ENCODE measurements at regions not wholly inside any gene's neighbourhood (a gene's known extent, or its start where the extent isn't known, plus 50 kb on each side); places are given as distances from the start of the nearest gene placed in this dataset.

DNA sequence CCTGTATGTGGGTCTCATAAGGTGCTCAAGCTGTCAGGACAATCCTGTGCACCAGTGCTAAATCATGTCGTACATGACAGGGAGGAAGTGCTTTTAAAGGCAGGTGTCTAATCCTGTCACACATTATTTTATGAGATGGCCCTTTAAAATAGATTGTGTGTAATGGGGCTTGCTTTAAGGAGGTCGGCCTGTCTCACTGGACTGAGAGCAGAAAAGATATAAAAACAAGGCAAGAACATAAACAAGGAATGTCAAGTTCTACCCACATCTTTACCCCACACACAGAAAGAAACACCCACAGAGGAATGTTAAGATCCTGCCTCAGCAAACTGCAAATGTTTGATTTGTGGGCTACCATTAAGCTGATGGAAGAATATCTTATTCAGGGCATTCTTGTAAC, 279.0 kb downstream of the FOXA2 start:
- no peak for DNase-seq
- Histone ChIP-seq H3K4me3 (no peak overlapping the region), H3K4me1 (no peaks in the 10 kb centered on the region), H3K27me3 (no peaks in the 10 kb centered on the region), H3K27ac (no peak overlapping the region), H3K36me3 (no peaks in the 10 kb centered on the region), H3K9me3 (no peaks in the 10 kb centered on the region)
- TF ChIP-seq, protein P1, sequence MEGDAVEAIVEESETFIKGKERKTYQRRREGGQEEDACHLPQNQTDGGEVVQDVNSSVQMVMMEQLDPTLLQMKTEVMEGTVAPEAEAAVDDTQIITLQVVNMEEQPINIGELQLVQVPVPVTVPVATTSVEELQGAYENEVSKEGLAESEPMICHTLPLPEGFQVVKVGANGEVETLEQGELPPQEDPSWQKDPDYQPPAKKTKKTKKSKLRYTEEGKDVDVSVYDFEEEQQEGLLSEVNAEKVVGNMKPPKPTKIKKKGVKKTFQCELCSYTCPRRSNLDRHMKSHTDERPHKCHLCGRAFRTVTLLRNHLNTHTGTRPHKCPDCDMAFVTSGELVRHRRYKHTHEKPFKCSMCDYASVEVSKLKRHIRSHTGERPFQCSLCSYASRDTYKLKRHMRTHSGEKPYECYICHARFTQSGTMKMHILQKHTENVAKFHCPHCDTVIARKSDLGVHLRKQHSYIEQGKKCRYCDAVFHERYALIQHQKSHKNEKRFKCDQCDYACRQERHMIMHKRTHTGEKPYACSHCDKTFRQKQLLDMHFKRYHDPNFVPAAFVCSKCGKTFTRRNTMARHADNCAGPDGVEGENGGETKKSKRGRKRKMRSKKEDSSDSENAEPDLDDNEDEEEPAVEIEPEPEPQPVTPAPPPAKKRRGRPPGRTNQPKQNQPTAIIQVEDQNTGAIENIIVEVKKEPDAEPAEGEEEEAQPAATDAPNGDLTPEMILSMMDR (IDR thresholded peaks at IDR 0.05), result no peak
- no peak for TF ChIP-seq POLR2A (IDR thresholded peaks at IDR 0.05)
- intact Hi-C loops (cut with DNase I; ENCODE audit: low total_unique reads), result no loop called here

DNA sequence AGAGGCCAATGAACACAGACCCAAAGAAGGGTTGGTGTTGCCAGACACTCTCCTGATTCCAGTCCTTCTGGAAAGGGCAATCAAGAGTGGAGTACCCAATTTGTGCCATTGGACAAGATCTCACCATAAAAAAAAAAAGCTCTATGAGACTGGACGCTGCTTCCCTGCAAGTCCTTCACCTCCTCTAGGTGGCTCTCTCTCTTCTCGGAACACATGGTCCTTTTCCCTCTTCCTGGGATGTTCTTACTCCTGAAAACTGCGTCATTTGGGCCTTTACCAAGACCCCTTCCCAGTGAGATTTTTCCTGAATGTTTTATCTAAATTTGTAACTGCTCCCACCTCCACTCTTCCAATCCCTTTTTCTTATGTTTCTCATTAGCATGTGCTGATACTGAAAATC, 280.8 kb downstream of the FOXA2 start:
- Histone ChIP-seq H3K4me3 (no peak overlapping the region), H3K36me3 (no peaks in the 10 kb centered on the region), H3K4me1 (no peaks in the 10 kb centered on the region), H3K27me3 (no peaks in the 10 kb centered on the region), H3K9me3 (no peaks in the 10 kb centered on the region), H3K27ac (no peak overlapping the region)
- intact Hi-C loops (cut with DNase I; ENCODE audit: low total_unique reads), result no loop called here
- DNase-seq, result no peak
- TF ChIP-seq, protein P1 (IDR thresholded peaks at IDR 0.05), result no peak
- TF ChIP-seq POLR2A (IDR thresholded peaks at IDR 0.05), result no peak

DNA sequence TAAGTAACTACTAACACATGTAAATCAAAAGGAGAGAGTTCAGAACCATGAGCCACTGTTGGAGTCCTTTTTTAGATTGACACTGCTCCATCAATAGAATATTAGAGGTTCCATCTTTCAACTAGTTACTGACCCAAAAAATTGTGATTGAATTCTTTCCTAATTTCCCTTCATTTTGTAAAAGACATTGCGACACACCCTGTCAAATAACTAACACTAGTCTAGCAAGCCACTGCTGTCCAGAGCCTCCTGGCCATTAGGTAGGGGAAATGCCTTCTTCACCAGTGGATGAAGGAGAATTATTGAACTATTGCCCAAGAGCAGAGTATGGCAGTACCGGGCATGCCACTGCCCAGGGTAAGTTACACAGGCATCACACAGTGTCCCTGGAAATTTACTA, 282.3 kb downstream of the FOXA2 start:
- no peak overlapping the region for H3K27ac ChIP-seq
- no peak for DNase-seq
- no peaks in the 10 kb centered on the region for H3K4me1 ChIP-seq
- no peaks in the 10 kb centered on the region for H3K27me3 ChIP-seq
- H3K4me3 ChIP-seq, result no peak overlapping the region
- H3K36me3 ChIP-seq, result no peaks in the 10 kb centered on the region
- intact Hi-C loops (cut with DNase I; ENCODE audit: low total_unique reads), result no loop called here
- no peaks in the 10 kb centered on the region for H3K9me3 ChIP-seq
- TF ChIP-seq, protein P1 (IDR thresholded peaks at IDR 0.05), result no peak
- TF ChIP-seq POLR2A (IDR thresholded peaks at IDR 0.05), result no peak

DNA sequence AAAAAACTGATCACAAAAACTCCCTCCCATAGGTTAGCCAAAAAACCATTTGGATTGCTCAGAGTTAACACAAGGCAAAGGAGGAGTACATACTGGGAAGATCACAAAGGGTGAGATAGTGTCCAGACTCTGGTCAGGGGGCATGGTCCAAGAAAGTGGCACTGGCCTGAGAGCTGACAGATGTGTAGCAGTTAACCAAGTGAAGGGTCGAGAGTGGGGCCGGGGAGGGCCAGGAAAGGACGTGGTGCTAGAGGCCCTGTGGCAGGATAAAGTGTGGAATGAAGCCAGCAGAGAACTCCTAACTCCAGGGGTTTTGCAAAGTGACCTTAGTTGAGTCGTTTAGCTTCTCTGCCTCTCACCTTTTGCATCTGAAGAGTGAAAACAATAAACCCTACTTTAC, 290.5 kb downstream of the FOXA2 start:
- no peaks in the 10 kb centered on the region for H3K36me3 ChIP-seq
- intact Hi-C loops (cut with DNase I; ENCODE audit: low total_unique reads), result no loop called here
- H3K9me3 ChIP-seq, result no peaks in the 10 kb centered on the region
- no peak for DNase-seq
- H3K27me3 ChIP-seq, result no peaks in the 10 kb centered on the region
- no peak overlapping the region for H3K27ac ChIP-seq
- TF ChIP-seq, protein P1 (IDR thresholded peaks at IDR 0.05), result no peak
- no peak for TF ChIP-seq POLR2A (IDR thresholded peaks at IDR 0.05)
- H3K4me1 ChIP-seq, result no peaks in the 10 kb centered on the region
- no peak overlapping the region for H3K4me3 ChIP-seq

DNA sequence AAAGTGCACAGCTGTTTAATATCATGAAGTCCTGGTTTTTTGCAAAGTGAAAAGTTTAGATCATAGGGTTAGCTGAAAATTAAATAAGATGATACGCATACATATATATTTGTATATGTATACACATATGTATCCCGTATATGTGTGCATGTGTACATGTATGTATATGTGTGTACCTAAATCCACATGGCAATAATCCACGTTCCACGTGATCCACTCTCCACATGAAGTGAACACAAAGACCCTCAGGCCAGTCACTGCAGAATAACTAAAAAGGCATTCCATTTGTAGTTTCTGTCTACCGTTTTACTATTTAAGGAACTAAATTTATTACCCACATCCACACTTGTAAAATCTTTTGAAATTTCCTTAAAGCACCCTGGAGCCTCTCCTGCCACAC, 294.9 kb downstream of the FOXA2 start:
- Histone ChIP-seq H3K36me3 (no peaks in the 10 kb centered on the region), H3K27me3 (no peaks in the 10 kb centered on the region), H3K4me1 (no peaks in the 10 kb centered on the region), H3K4me3 (no peak overlapping the region), H3K9me3 (no peaks in the 10 kb centered on the region), H3K27ac (no peak overlapping the region)
- intact Hi-C loops (cut with DNase I; ENCODE audit: low total_unique reads), result no loop called here
- TF ChIP-seq, protein P1 (IDR thresholded peaks at IDR 0.05), result no peak
- no peak for DNase-seq
